Suppressor macrophage treated with lipopolysaccharide for 4 hours (primary cell): ENCODE measurements at regions not wholly inside any gene's neighbourhood (a gene's known extent, or its start where the extent isn't known, plus 50 kb on each side); places are given as distances from the start of the nearest gene placed in this dataset.
A peak's percentile ranks its signal among the peaks of the same experiment; 100 is the strongest.

ENCODE experiments used
- DNase-seq: peaks from one replicate; pipeline ENCODE4 v3.0.0-alpha.2; 2020

DNA sequence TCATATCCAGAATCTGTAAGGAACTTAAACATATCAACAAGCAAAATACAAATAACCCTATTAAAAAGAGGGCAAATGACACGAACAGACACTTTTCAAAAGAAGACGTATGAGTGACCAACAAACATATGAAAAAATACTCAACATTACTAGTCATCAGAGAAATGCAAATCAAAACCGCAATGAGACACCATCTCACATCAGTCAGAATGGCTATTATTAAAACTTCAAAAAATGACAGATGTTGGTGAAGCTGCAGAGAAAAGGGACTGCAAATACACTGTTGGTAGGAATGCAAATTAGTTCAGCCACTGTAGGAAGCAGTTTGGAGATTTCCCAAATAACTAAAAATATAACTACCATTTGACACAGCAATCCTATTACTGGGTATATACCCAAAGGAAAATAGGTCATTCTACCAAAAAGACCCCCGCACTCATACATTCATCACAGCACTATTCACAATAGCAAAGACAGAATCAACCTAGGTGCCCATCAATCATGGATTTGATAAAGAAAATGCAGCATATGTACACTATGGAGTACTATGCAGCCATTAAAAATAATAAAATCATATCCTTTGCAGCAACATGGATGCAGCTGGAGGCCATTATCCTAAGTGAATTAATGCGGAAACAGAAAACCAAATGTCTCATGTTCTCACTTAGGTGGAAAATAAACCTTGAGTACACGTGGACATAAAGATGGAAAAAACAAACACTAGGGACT is 230.1 kb upstream of the RAB4A start:
- DNase-seq, result no peak

DNA sequence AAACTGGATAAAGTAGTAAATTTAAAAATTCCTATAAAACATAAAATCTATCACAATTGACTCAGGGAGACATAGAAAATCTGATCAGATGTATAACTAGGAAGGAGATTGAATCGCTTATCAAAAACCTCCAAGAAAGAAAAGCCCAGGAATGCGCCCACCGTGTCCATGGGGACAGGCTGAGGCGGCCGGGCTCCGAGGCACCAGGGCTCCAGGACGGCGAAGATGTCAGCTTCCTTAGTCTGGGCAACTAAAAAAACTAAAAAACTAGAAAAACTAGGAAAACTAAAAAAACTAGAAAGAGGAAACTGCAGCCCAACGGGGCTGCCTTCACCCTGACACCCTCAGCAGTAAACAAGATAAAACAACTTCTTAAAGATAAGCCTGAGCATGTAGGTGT is 229.0 kb upstream of the RAB4A start:
- DNase-seq, result no peak

DNA sequence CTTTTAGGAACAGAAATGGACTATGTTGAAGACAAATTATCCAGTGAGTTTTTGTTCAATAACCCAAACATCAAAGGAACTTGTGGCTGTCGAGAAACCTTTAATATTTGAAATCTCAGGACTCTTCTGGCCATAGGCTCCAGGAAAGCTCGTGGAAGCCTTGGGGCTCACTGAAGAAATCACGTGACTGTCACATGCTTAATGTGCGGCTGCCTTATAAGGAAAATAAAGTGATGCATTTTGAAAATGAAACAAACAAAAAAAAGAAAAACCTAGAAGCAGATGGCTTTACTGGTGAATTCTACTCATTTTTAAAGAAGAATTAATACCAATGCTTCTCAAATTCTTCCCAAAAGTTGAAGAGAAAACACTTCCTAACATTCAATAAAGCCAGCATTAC is 228.4 kb upstream of the RAB4A start:
- peak; percentile 44 for DNase-seq

DNA sequence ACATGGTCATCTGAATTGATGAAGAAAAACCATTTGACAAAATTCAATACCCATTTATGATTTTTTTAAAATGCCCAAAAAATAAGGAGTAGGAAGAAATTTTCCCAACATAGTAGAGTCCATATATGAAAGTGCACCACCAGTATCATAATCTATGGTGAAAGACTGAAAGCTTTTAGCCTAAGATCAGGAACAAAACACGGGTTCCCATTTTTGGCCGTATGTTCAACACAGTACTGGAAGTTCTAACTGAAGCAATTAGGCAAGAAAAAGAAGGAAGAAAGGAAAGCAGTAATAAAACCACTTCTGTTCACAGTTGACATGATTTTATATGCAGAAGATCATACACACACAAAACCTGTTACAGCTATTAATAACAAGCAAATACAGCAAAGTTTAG is 227.8 kb upstream of the RAB4A start:
- DNase-seq, result peak; percentile 78

DNA sequence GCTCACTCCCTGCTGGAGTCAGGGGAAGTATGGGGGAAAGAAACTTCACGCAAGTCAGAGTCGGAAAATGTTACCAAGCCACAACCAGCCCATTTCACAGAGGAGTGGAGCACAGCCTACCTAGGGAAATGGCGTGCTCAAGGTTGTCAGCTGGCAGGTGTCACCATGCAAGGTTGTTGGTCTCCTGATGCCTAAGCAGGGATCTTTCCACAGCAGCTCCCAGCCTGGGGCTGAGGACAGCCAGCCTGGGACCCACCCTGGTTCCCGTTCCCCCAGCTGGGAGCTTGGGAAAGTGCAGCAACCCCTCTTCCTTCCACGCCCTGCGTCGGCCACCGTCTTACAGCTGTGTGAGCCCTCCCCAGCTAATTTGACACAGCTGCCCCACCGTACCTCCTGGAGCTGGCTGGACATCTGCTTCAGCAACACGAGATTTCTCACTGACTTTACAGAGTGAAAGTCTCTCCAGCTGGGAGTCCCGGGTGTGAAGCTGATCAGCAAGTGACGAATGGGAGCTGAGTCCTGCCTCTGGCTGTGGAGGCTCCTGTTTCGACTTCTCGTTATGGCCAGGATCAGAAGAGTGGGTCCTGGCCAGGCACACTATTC is 224.6 kb upstream of the RAB4A start:
- DNase-seq, result no peak

DNA sequence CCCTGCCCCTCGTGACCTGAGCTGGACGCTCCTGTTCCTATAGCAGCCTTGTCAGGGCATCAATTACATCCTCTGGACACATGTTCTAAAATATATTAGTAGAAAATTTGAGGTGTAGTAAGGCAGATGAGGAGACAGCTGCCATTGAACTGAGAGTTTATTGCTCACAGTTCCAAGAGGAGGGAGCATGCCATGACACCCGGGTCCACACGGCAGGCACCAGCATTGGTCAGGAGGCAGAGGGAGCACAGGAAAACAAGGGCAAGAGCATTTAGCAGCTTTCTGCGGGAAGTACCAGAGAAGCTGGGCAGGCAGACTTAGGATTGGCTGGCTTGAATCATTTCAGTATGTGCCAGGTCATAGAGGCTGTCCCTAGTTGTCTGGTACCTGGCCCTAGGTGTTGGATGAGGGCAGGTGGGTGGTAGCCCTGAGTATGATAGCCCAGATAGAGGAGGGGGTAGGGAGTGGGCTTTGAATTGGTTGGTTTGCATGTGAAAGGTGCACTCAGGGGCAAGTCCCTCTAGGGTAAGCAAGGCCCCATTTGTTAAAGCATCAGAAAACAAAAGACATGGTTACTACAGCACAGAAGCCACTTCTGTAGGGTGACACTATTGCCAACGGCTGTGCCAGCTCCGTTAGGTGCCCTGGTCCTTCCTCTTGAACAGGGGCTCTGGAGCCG is 223.6 kb upstream of the RAB4A start:
- DNase-seq, result no peak

DNA sequence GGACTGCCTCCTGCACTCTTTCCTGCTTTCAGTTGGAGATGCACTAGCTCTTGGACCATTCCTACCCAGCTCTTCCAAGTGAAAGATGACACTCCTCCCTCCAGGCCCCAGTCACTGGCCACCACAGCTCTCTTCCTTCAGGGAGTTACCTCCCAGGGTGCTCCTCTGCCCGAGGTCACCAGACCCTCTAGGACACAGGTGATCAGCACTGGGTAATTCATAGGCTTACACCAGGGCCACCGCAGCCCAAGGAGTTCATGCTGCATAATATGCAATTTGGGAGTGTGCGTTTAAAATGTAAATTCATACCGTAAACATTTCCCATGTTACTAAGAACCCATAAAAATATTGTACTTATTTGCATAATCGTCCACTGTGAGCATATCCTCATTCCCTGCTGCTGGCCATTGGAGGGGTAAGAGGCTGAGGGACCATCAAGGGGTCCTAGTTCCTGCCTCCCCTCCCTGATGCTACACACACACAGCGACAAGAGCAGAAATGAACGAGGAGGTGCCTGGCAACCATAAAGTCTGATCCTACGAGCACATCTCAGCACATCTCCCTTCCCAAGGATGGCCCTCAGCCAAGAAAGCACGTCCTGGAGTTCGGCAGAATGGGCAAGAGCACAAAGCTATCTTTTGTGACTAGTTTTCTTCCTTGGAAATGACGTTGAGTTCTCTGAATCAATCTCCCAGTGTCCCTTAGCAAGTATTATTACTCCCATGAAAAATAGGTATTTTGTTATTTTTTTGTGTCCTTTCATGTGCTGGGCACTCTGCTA is 222.9 kb upstream of the RAB4A start:
- DNase-seq, result no peak

DNA sequence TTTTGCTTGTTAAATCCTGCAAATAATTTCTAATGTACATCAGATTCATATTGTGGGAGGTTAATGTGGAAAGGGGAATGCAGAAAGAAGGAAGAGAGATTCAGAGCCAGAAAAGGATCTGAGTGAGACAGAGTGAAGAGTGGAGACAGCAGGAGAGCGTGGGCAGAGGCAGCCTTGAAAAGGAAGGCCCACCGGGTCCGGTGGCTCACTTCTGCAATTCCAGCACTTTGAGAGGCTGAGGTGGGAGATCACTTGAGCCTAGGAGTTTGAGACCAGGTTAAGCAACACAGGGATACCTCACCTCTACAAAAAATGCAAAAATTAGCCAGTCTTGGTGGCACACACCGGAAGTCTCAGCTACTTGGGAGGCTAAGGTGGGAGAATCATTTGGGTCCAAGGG is 222.0 kb upstream of the RAB4A start:
- DNase-seq, result no peak

DNA sequence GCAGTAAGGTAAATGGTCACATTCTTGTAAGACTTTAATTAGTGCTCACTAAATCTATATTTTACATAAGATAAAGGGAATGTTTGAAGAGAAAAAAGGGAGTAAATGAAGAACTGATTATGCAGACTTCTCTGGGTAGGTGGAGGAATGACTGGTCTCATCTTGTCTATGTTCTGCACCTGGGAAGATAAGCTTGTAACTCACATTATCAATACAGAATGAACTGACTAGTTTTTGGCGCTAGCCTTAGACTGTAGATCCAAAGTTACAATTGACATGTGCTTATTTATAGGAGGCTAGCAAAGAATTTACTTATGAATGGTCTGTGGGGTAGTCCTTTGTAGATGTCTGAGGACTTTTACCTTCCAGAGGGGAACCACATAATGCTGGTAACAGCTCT is 214.9 kb upstream of the RAB4A start:
- DNase-seq, result no peak

DNA sequence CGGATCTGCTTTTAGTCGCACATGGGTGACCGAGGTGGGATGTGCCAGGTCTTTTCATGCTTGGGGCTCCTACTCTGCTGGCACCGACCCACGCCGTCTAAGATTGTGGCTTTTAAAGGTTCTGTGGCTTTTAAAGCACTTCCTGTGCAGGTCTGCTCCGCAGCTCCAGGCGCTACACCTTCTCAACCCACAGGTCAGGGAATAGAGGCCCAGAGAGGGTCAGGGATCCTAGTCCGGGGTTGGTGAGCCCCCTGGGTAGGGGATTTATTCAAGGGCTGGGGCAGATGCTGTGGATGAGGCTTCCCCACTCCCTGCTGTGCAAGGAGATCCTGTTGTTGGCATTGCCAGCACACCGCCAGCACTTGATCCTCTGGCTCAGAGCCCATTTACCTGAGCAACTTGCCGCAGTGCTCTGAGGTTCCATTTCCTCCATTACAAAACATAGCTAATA is 212.8 kb upstream of the RAB4A start:
- no peak for DNase-seq

DNA sequence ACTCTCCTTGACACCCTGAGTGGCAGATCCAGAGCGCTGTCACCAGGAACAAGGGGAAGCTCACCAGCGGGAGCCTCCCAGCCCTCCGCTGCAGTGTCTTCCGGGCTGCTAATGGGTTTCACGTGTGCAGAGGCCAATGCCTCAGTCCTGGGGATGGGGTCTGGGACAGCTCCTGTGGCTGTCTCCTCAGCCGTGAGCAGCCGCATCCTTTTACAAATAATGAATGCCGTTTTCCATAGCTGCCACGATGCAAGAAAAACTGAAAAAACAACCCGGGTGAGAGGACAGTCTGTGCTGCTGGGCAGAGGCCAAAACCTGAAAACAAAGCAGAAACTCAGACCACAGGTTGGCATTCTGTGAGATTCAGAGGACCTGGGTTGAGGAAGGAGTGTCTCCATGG is 212.2 kb upstream of the RAB4A start:
- DNase-seq, result peak; percentile 40

DNA sequence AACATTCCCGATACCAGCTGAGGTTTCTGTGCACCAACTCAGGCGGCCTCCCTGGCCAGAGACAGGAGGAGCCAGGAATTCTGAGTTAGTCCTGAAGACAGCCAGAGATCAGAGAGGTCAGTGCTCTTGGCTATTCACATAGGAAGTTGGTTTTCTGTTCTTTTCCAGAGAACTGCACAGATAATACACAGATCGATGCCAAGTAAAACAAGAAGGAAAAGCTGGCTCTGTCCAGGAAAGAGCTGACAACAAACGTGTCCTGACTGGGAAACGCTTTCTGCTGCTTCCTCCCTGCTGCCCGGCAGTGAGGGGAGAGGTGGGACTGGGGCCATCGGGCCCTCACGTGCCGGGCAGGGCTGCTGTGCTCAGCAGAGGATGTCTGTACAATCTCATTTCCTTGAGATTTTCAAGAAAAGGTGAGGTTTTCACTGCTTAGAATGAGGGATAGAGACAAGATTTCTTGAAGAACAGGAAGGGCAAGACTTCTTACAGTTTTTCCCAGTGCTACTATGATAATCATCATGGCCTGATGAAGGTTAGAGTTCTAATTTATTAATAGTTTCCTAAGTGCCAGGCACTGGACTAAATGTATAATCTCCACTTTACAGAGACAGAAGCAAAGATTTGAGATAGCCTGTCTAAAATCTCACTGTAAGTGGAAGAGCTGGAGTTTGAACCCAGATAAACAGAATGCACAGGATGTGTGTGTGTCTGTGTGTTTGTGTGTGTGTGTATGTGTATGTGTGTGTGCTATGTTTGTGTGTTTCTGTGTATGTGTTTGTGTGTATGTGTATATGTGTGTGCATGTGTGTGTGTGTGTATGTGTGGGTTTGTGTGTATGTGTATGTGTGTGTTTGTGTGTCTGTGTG is 211.0 kb upstream of the RAB4A start:
- no peak for DNase-seq

DNA sequence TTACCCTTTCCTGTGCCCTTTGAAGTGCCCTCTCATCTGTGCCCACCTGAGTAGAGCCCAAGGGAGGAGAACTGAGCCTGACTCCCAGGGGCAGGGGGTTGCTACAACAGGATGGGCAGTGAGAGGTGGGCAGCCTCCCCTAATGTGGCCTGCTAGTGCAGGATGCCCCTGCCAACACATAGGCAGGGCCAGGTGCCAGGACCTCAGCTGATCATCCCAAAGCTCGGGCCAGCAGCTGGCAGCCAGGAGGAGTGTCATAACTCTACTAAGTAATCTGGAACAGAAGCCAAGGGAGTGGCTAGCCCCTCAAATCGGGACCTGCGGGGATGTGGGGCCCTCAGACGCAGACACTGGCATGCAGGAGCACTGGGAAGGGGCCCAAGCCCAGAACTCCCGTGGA is 208.8 kb upstream of the RAB4A start:
- DNase-seq, result no peak

DNA sequence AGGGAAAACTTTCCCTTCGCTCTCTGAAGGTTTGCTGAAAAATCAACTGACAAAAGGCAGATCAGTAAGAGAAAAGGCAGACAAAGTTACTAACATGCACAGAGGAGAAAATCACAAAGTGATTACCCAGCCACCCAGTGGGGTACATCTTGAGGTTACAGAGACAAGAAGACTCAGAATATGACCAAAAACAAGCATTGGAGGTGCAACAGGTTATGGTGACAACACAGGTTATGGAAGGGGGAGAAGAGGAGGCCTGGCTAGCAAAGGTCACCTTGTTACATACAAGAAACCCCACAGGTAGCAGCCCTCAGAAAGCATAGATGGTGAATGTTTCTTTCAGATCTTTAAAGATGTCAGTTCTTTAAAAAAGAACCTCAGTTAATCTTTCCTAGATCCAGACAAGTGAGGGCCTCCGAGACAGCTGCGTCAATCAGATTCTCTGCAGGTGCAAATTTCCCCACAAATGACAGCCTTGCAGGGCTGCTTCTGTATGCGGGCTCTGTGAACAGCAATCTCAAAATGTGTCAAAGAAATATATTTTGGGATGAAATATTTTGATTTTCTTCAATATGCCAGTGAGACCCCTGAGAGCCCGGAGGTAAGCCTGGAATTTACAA is 207.6 kb upstream of the RAB4A start:
- no peak for DNase-seq

DNA sequence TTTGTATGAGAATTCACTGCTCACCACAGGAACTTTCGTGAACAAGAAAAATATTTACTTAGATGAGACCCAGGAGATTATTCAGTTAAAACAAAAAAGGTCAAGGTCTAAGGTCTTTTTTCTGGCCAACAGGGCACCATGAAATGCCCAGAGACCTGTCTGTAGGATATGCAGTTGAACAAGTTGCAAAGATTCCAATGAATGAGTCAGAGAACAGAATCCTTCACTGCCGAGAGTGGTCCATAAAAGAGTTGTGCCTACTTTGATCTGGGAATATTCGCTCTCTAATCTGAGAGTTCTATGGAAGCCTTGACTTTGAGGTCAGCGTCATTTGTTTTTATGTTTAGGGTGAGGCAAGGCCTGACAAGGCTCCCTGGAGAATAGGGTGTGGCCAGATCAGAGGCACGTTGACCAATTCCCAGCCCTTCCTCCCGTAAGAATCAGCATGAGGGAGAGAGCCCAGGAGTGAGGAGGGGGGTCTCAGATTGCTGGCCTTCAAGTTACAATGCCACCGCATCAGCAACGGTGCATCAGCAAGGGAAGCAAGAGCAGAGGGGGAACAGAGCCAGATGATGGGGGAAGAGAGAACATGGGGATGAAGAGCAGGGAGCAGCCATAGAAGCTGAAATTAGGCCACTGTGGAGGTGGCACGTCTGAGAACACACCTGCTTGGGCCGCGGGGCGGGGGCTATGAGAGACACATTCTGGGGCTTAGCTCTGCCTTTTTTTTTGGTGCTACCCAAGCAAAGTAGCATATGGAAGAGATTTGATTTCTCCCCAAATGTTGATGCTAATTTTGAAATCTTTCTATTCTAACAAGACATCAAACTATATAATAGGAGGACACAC is 206.4 kb upstream of the RAB4A start:
- DNase-seq, result no peak

DNA sequence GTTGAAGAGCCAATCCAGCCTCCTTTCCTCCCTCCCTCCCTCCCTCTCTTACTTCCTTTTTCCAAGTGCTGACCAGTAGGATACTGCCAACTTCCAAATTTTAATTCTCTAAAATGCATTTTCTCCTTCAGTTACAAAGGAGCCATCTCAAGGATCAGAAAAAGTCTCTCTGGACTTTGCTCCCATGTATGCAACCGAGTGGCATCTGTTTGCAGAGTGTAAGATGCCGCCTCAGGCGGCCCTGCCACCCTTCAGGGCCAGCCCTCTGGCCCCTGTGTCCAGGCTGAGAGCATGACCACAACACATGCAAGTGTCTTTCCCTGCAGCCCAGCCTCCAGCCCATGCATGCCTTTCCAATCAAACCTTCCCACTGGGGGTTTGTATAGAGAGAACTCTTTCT is 205.3 kb upstream of the RAB4A start:
- no peak for DNase-seq

DNA sequence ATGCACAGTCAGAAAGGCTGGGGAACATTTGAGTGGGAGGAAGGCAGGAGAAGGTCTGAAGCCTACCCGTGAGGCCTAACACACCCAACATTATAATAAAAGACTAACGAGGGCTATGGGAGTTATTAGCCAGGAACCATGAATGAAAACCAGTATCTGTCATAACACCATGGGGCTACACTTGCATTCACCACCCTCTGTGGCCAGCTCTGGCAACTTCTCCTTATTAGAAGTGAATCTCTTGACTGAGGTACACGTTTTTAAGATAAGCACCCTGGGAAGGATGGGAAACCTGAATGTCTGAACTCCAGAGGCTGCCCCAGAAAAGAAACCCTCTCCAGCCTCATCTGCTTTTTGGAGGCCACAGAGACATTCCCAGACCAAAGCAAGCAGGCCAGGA is 204.3 kb upstream of the RAB4A start:
- peak; percentile 23 for DNase-seq

DNA sequence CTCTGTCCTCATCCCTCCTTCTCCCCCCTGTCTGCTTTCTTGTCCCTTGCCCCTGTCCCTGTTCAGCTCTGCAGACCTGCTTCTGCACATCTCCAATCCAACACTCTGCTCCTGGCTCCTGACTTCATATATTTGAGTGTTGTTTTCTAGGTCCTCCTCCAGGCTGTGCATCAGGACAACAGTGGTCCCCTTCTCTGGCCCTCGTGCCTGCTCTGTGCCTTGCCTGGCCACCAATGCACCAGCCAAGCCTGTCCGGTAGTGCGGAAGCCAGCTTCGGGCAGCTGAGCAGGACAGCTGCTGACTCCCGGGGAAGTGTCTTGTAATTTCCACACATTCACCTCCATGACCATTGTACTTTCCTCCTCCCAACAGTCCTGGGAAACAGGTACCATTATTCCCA is 203.4 kb upstream of the RAB4A start:
- no peak for DNase-seq

DNA sequence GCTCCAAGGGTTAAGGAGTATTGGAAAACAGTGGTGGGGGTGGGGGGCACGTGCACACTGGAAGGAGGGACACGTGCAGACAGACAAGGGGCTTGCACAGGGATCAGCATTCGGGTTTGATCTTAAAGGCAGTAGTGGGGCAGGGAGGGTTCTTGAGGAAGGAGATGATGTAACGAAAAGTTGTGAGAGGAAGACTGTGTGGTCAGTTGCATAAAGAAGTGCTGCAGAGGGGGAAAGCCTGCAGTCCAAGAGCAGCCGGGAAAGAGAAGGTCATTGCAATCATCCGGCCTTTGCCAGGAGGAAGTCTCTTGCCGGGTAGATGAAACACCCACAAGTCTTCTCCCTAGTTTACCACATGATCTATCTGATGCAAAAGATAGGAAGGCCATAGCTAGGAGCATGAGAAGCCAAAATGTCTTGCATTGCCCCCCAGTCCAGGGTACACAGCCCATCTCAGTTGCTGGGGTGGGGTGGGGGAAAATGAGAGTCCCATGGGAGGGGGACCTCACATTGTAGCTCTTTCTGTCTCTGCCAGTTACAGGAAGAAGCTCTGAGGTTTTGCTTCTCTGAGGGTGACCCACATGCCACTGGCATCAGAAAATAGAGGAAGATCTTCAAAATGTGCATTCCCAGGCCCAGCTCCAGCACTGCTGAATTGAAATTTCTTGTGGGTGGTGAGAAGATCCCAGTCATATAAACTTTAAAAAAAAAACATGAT is 202.5 kb upstream of the RAB4A start:
- peak; percentile 97 for DNase-seq

DNA sequence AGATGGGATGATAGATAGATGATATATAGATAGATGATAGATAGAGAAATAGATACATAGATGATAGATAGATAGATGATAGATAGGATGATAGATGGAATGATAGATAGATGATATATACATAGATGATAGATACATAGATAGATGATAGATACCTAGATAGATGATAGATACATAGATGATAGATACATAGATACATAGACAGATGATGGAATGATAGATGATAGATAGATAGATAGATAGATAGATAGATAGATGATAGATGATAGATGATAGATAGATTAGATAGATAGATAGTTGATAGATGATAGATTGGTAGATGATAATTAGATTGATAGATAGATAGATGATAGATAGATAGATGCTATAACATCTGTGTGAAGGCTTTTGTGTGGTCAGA is 201.7 kb upstream of the RAB4A start:
- no peak for DNase-seq
